Medulla oblongata (tissue), 1 donor: ENCODE measurements at regions not wholly inside any gene's neighbourhood (a gene's known extent, or its start where the extent isn't known, plus 50 kb on each side); places are given as distances from the start of the nearest gene placed in this dataset.
"Not testable (repeated sequence)": the region's sequence is repeated elsewhere in the genome, so short reads cannot be mapped to it uniquely, and the experiment has no call there.

Experiments
- DNase-seq: peaks from one replicate; pipeline ENCODE4 v3.0.0-alpha.2; 2015; ENCODE audit errors: extremely low spot score

DNA sequence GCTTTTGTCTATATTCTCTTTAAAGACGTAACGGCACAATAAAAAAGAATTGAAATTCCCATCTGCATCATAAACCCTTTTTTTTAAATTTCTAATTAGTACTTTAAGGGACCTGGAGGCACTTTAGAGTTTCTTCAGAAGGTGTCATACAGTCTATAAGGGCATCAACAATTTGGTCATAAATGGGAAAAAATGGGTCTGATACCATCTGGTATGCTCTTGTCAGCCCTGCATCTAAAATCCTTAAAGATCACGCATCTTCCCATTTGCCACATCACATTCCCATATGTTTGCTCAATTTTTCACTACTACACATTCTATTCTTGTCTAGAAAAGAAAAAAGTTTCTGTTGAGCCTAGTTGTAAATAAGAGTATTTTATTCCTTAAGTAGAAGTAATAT, 53.8 kb downstream of the COX7C start:
- DNase-seq, result no peak

DNA sequence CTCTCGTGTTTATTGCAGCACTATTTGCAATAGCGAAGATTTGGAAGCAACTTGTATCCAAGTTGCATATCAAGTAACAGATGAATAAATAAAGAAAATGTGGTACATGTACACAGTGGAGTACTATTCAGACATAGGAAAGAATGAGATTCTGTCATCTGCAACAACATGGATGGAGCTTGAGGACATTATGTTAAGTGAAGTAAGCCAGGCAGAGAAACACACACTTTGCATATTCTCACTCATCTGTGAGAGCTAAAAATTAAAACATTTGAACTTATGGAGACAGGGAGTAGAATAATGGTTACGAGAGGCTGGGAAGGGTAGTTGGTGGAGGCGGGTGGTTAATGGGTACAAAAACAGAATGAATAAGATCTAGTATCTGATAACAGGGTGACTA, 56.3 kb downstream of the COX7C start:
- DNase-seq, result no peak

DNA sequence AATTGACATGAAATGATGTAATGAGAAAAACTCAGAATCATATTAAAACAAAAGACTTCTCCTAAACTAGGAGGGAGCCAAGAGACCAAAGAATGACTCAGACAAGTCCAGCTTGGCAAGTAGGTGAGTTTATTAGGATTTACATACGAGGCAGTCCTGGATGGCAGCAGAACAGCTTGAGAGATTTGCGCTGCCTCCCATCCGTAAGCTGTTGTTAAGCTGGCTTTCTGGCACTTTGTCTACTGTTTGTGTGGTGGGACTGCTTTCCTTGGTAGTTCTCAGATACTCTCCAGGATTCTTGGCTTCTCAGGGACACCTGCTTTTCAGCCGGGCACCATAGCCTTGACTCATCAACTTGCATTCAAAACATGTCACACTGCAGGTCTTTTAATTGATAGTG, 57.6 kb downstream of the COX7C start:
- DNase-seq, result no peak

DNA sequence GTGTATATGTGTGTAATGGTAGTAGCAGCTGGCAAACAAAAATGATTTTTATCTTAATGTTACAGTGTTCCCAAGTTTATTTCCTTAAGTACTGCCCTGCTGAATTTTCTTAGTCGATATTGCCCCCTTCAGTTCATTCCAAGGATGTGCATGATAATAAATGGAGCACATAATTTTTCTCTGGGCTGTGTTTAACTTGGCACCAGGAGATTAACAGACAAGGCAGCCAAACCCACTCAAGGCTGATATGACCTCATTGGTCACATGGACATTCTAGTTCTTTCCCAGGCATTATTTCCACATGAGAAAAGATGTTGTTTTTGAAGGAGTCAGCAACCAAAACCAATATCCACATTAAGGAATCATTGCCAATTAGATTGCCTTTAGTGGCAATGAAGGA, 61.8 kb downstream of the COX7C start:
- peak; percentile 81 for DNase-seq

DNA sequence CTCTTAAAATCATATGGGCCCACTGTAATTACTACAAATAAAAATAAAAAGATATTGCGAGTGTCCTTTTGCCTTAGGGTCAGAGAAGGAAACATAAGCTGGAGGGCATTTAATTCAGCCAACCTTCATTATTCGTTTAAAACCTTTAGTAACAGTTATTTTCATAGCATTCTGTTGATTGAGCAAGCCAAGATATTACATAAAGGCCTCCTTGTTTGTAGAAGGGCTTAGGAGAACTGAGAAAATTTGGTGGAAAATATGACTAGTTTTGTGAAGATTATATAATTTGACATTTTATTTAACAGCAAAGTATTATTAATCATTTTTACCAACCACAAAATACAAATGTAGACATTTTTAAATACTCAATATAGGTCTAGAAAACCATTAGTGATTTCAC, 62.2 kb downstream of the COX7C start:
- DNase-seq, result peak; percentile 12

DNA sequence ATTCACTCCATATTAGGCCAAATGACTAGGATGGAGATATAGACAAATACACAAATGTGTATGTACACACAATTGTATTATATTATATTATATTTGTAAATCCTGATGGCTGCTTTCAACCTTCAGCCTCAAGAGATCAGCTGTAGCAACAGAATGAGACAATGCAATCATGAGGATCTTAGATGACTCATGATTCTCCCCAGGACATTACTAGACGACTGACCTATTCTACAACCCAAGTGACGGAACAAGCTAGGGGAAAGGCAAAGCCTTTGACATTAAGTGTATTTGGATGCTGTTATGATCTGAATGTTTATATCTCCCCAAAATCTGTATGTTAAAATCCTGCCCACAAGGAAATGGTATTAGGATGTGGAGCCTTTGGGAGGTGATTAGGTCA, 66.5 kb downstream of the COX7C start:
- no peak for DNase-seq

DNA sequence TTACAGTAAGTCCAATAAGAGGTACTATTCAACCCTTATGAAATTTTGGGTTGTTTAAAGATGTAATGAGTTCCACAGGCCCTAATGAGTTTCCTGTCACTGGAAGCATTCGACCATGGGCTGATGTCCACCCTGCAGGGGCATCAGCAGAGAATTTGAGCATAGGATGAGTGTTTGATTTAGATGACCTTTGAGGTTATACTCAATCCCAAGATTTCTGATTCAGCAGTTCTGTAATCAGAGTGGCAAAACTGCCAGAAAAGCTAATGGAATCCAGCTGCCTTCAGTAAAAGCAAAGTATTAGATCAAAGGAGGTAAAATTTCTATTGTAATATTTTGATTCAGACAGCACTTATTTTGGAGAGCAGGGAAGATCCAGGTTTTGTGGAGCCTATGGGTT, 68.3 kb downstream of the COX7C start:
- no peak for DNase-seq

DNA sequence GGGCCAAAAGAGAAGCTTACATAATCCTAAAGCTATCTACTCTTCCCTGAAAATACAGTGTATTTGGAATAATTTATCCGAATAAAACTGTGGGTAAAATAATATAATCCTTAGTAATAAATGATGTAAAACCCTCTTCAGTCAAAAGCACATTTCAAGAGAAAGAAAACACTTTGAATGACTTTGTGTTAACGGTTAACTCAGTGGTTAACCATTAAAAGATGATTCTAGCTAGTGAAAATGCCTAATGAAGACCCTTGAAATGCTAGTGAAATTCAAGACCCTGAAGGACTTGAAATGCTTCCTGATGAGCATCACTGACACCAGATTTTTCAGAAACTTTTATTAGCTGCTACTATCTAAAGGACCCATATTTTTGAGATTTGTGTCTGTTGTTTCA, 70.7 kb downstream of the COX7C start:
- DNase-seq, result no peak

DNA sequence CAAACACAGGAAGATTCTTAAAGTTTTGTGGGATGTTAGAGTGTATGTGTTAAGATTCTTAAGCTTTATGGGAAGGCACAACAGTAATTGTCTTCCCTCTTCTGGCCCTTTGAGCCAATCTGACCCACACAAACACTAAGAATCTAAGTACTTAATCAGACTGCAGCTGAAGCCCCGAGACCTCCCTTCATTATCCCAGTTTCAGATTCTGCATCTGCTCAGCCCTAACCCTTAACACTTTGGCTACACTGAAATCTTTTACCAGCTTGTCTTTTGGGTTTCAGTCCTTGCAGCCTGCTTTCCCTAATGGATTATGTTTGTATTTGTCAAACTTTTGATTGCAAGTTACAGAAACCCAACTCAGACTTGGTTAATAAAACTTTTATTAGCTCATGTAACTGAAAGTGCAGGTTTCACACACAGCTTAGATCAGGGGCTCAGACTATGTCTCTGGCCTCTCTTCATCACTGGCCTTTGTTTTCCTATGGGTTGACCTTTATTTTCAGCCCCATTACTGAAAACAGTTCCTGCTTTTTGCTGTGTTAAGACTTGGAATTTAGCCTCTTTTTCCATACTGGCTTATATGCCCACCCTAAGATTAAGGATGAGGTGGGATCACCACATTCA, 71.5 kb downstream of the COX7C start:
- no peak for DNase-seq

DNA sequence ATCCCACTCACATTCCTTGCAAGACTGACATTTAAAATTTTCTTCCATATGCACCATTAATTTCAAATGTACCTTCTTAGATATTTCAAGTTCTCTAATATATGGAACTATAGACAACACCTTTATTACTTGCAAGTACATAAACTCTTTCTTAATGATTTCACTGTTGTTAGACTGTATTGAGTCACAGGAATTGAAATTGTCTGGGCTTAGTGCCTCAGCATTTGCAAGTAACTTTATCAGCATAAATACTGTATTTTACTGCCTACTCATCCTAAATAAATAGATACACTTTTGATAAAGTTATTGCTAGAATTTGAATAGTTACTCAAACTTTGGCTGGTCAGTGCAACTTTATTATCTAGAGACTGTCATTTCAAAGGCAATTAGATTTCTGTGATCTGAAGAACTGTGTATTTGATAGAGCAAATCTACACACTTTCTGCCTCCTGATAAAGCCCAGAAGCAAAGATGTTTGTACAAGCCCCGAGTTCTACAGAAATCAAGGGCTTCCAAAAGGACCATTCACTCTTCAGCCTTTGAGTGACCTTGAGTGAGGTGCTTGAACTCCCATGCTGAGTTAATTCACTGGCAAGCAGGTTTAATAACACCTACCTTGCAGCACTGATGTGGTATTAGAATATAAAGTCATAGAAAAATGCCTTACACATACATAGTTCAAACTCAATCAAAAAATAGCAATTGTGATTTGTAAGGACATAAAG, 91.6 kb downstream of the COX7C start:
- DNase-seq, result no peak

DNA sequence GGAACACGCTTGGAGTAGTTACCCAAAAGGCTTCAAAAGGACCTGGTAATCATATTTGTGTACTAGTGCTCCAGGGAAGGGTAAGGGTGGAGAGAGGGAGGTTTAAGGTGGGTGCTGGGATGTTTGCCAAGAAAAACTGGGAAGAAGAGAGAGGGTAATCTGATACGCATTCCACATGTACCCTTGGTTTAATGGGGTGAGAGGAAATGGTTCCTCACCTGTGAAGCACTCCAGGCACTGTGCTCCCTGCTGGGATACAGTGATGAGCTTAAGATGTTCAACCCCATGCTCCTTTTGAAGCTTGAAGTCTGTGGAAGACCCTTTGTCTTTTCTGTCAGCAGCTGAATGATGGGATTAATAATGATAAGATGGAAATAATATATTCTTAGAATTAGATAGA, 98.4 kb downstream of the COX7C start:
- no peak for DNase-seq

DNA sequence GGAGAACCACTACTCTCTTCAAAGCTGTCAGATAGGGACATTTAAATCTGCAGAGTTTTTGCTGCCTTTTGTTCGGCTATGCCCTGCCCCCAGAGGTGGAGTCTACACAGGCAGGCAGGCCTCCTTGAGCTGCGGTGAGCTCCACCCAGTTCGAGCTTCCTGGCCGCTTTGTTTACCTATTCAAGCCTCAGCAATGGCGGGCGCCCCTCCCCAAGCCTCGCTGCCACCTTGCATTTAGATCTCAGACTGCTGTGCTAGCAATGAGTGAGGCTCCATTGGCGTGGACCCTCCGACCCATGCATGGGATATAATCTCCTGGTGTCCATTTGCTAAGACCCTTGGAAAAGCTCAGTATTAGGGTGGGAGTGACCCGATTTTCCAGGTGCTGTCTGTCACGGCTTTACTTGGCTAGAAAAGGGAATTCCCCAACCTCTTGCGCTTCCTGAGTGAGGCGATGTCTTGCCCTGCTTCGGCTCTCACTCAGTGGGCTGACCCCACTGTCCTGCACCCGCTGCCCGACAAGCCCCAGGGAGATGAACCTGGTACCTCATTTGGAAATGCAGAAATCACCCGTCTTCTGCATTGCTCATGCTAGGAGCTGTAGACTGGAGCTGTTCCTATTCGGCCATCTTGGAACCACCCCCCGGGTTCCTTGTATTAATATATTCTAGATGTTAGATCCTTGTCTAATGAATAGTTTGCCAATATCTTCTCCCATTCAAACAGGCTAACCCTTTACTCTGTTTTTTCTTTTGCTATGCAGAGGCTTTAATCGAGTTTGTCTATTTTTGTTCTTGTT, 113.8 kb downstream of the COX7C start:
- not testable (repeated sequence) for DNase-seq

DNA sequence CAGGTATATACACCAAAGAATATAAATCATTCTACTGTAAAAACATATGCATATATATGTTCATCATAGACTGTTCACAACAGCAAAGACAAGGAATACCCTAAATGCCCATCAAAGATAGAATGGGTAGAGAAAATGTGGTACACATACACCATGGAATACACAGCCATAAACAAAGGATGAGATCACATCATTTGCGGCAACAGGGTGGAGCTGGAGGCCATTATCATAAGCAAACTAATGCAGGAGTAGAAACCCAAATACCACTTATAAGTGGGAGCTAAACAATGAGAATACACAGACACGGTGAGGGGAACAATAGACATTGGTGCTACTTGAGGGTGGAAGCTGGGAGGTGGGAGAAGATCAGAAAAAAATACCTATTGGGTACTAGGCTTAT, 117.6 kb downstream of the COX7C start:
- DNase-seq, result no peak

DNA sequence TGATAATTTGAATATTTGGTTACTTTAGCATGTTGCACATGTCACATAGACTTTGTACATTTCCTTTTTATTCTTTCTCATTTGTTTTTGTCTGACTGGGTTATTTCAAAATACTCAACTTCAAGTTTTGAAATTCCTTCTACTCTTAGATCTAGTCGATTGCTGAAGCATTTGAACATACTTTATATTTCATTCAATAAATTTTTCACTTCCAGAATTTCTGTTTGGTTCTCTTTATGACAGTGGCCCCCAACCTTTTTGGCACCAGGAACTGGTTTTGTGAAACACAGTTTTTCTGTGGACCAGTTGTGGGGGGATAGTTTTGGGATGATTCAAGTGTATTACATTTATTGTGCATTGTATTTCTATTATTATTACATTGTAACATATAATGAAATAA, 119.8 kb downstream of the COX7C start:
- no peak for DNase-seq

DNA sequence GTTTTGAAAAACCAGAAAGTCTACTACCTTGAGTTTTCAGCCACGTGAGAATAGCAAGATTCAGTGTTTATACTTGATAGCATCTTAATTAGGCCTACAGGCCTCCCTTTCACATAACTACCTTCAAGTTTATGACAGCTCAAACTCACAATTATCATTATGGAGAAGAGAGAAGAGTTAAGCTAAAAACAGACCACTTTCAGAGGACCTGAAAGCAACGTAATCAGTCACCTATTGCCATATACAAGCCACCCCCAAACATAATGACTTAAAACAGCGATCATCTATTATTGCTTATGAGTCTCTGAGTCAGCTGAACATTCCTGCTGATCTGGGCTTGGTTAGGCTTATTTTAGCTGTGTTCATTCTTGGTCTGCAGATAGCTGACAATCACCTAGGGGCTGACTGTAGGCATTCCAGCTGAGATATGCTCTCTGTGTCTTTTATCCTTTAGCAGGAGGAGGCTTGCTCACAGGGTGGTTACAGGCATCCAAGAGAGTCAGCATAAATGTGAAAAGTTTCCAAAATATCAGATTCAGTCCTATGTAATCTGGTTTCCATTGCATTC, 130.9 kb downstream of the COX7C start:
- DNase-seq, result no peak

DNA sequence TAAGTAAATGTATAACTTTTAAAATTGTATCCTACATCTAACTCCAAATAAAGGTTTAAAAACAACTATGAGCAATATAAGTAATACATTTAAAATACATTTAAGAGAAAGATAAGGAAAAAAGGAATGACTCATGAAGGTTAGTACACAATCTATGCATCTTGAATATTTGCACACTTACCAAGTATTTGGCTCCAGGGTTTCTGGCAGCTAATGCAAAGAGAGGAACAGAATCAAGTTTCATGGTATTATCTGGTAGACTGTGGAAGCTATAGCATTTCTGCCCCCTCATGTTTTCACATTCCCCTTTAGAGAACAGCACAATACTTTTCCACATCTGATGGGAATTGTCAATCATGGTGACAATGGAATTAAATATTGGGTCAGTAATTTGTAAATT, 132.1 kb downstream of the COX7C start:
- DNase-seq, result no peak

DNA sequence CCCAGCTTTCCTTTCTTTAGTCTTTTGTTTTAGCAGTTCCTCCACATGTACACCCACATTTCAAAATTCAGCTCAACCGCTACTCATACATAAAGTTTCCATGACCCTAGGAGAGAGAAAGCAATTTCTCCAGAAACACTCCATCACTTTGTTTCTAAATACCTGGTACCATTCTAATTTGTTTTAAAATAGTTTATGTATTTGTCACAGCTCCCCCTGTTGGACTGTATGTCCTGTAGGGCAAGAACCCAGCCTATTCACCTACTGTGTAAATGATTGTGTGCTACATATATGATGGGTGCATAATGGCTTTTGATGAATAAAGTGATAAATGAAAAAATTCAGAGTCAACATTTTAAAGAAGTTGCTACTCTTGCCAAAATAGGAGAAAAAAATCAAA, 139.1 kb downstream of the COX7C start:
- DNase-seq, result no peak

DNA sequence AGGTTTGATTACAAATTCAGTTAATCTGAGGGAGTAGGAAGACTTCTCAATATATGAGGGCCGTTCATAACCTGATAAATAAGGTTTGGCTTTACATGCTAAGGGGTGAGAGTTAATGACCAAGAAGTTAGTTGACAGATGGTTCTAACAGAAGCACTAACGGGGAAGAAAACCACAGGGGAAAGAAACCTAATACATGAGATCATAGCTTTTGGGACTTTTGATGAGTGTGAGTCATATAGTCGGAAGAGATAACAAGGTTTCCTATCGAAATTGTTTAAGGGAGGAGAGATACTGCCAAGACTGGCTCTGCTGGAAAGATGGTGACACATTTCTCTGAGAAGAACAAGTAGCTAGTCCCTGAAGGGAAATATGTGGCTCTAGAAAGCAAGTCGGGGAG, 140.1 kb downstream of the COX7C start:
- no peak for DNase-seq

DNA sequence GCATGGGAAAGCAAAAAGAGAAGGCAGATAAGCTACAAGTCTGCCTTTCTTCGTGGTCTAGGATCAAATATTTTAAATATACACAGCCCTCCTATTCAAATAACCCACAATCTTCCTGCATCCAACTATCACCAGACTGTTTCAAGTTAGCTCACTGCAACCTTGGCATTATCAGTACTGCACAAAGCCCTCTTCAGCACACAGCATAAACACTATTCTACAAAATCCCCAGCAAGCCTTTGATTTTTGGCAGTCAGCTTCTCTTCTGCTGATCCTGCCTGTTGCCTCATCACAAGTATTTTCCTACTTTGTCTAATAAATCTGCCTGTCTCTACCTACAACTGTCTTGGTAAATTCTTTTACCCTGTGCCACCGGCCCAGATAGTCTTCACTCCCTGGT, 142.9 kb downstream of the COX7C start:
- no peak for DNase-seq

DNA sequence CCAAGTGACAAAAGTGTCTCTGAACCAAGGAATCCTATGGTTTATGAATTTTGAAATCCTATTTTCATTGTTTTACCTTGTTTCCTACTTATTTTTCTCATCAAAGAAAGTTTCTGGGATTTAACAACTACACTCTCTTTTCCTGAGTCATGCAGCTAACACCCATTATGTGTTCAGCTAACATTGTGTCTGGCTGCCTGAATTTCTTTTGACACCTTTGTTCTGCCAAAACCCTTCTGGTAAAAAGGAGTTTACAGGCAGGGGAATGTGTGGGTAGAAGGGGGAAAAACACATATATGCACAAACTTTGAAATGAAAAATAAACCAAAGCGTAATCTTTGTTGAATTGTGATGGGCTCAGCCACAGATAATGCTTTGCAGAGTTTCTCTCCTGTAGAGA, 146.2 kb downstream of the COX7C start:
- no peak for DNase-seq

DNA sequence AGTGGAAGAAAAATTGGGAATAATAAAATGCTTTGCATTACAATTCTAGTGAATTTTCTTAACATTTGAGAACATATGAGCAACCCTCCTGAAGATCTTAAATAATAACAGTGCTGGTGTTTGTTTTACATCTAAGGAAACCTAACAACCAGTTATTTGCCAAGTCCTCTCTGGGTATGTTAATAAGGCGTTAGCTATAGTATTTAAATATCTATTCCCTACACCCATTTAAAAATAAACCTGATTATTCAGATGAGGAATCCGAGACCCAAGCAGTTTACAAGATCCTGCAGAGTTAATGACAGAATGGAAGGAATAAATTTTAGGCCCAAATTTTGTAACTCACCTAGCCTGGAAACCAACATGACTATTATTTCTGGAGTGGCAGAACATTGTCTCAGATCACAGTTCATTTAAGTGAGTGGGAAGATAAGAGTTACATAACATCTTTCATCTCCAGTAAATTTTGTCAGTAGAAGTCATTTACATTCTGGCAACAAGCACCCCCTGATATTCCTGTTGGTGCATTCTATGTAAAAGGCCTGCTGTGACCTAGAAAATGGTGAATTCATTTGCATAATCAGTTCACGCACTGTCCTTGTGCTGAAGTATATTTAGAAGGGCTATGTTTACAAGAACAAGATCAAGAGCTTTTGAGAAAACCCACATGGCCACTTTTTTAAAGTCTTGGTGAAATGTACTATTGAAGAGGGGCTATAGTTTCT, 148.2 kb downstream of the COX7C start:
- no peak for DNase-seq

DNA sequence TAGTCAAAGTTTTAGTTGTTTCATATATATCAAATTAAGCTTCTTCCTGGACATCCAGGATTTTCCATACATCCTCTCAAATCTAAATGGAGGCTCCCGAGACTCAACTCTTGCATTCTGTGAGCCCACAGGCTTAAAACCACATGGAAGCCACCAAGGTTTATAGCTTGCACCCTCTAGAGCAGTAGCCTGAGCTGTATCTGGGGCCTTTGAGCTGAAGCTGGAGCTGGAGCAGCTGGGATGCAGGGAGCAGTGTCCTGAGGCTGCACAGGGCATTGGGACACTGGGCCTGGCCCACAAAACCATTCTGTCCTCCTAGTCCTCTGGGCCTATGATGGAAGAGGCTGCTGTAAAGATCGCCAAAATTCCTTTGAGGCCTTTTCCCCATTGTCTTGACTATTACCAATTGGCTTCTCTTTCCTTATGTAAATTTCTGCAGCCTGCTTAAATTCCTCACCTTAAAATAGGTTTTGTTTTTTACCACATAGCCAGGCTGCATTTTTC, 151.0 kb downstream of the COX7C start:
- no peak for DNase-seq
